NT2/D1 (cell line): ENCODE measurements at regions not wholly inside any gene's neighbourhood (a gene's known extent, or its start where the extent isn't known, plus 50 kb on each side); places are given as distances from the start of the nearest gene placed in this dataset.
"Not testable (repeated sequence)": the region's sequence is repeated elsewhere in the genome, so short reads cannot be mapped to it uniquely, and the experiment has no call there.

Experiments
- SUZ12 ChIP-seq: IDR thresholded peaks from 2 replicates; pipeline ENCODE4 v1.6.1; 2011; ENCODE audit not compliant: insufficient read length, insufficient read depth; ENCODE audit errors: extremely low read depth
- ZNF274 ChIP-seq: IDR thresholded peaks from 2 replicates; pipeline ENCODE4 v1.6.1; 2011; ENCODE audit warnings: mild to moderate bottlenecking, low read depth, low read length

- TF ChIP-seq ZNF274, SUZ12: not testable (repeated sequence)
Measured at GRCh38 chr12:54125708-54126028, 63.1 kb downstream of the SMUG1 start.
